ENCODE measurements at regions not wholly inside any gene's neighbourhood (a gene's known extent, or its start where the extent isn't known, plus 50 kb on each side); places are given as distances from the start of the nearest gene placed in this dataset.
"Not testable (repeated sequence)": the region's sequence is repeated elsewhere in the genome, so short reads cannot be mapped to it uniquely, and the experiment has no call there.

- H3K4me3 ChIP-seq (ENCODE audit: insufficient read depth, low read depth, low read length, poor library complexity, severe bottlenecking): no peak overlapping the region
- H3K9me3 ChIP-seq (ENCODE audit: control insufficient read depth, low read length): no peaks in the 10 kb centered on the region
- H3K36me3 ChIP-seq (ENCODE audit: control insufficient read depth, insufficient read depth, low read length): no peaks in the 10 kb centered on the region
- H3K27me3 ChIP-seq (replicated peaks; ENCODE audit: control insufficient read depth, insufficient read depth, low read length, poor library complexity, severe bottlenecking): no peaks in the 10 kb centered on the region
- H3K4me1 ChIP-seq (ENCODE audit: control insufficient read depth, insufficient read depth, low read length, poor library complexity, severe bottlenecking): no peaks in the 10 kb centered on the region
- no peak for DNase-seq
- H3K27ac ChIP-seq (ENCODE audit: insufficient read depth, low read length, poor library complexity, severe bottlenecking): no peak overlapping the region
These were observed 184.4 kb upstream of the PKN2 start for GRCh38 chr1:88499671-88500070.

GRCh38 chr1:88502886-88503285, 181.2 kb upstream of the PKN2 start:
- Histone ChIP-seq H3K27ac (ENCODE audit: insufficient read depth, low read length, poor library complexity, severe bottlenecking) (no peak overlapping the region), H3K9me3 (ENCODE audit: control insufficient read depth, low read length) (no peaks in the 10 kb centered on the region), H3K4me1 (ENCODE audit: control insufficient read depth, insufficient read depth, low read length, poor library complexity, severe bottlenecking) (no peaks in the 10 kb centered on the region), H3K4me3 (ENCODE audit: insufficient read depth, low read depth, low read length, poor library complexity, severe bottlenecking) (no peak overlapping the region), H3K36me3 (ENCODE audit: control insufficient read depth, insufficient read depth, low read length) (no peaks in the 10 kb centered on the region), H3K27me3 (replicated peaks; ENCODE audit: control insufficient read depth, insufficient read depth, low read length, poor library complexity, severe bottlenecking) (no peaks in the 10 kb centered on the region)
- no peak for DNase-seq

- no peak overlapping the region for H3K27ac ChIP-seq (ENCODE audit: insufficient read depth, low read length, poor library complexity, severe bottlenecking)
- H3K4me1 ChIP-seq (ENCODE audit: control insufficient read depth, insufficient read depth, low read length, poor library complexity, severe bottlenecking): no peaks in the 10 kb centered on the region
- no peaks in the 10 kb centered on the region for H3K9me3 ChIP-seq (ENCODE audit: control insufficient read depth, low read length)
- no peak overlapping the region for H3K4me3 ChIP-seq (ENCODE audit: insufficient read depth, low read depth, low read length, poor library complexity, severe bottlenecking)
- no peak for DNase-seq
- no peaks in the 10 kb centered on the region for H3K27me3 ChIP-seq (replicated peaks; ENCODE audit: control insufficient read depth, insufficient read depth, low read length, poor library complexity, severe bottlenecking)
- H3K36me3 ChIP-seq (ENCODE audit: control insufficient read depth, insufficient read depth, low read length): no peaks in the 10 kb centered on the region
These were observed 180.4 kb upstream of the PKN2 start for GRCh38 chr1:88503646-88504045.

- H3K9me3 ChIP-seq (ENCODE audit: control insufficient read depth, low read length): no peaks in the 10 kb centered on the region
- no peak overlapping the region for H3K4me3 ChIP-seq (ENCODE audit: insufficient read depth, low read depth, low read length, poor library complexity, severe bottlenecking)
- H3K4me1 ChIP-seq (ENCODE audit: control insufficient read depth, insufficient read depth, low read length, poor library complexity, severe bottlenecking): no peaks in the 10 kb centered on the region
- DNase-seq: no peak
- H3K27ac ChIP-seq (ENCODE audit: insufficient read depth, low read length, poor library complexity, severe bottlenecking): no peak overlapping the region
- H3K36me3 ChIP-seq (ENCODE audit: control insufficient read depth, insufficient read depth, low read length): no peaks in the 10 kb centered on the region
- no peaks in the 10 kb centered on the region for H3K27me3 ChIP-seq (replicated peaks; ENCODE audit: control insufficient read depth, insufficient read depth, low read length, poor library complexity, severe bottlenecking)
These were observed 179.5 kb upstream of the PKN2 start for GRCh38 chr1:88504601-88505000.

- Histone ChIP-seq H3K36me3 (ENCODE audit: control insufficient read depth, insufficient read depth, low read length) (no peaks in the 10 kb centered on the region), H3K4me3 (ENCODE audit: insufficient read depth, low read depth, low read length, poor library complexity, severe bottlenecking) (no peak overlapping the region), H3K27ac (ENCODE audit: insufficient read depth, low read length, poor library complexity, severe bottlenecking) (no peak overlapping the region), H3K4me1 (ENCODE audit: control insufficient read depth, insufficient read depth, low read length, poor library complexity, severe bottlenecking) (no peaks in the 10 kb centered on the region), H3K27me3 (replicated peaks; ENCODE audit: control insufficient read depth, insufficient read depth, low read length, poor library complexity, severe bottlenecking) (no peaks in the 10 kb centered on the region), H3K9me3 (ENCODE audit: control insufficient read depth, low read length) (no peaks in the 10 kb centered on the region)
- no peak for DNase-seq
These were observed 174.7 kb upstream of the PKN2 start for GRCh38 chr1:88509379-88509778.

GRCh38 chr1:88514544-88515060, 169.5 kb upstream of the PKN2 start:
- H3K9me3 ChIP-seq (ENCODE audit: control insufficient read depth, low read length): no peaks in the 10 kb centered on the region
- no peak for DNase-seq

GRCh38 chr1:88517499-88517898, 166.6 kb upstream of the PKN2 start:
- not testable (repeated sequence) for H3K4me3 ChIP-seq (ENCODE audit: insufficient read depth, low read depth, low read length, poor library complexity, severe bottlenecking); H3K9me3 ChIP-seq (ENCODE audit: control insufficient read depth, low read length); H3K27me3 ChIP-seq (replicated peaks; ENCODE audit: control insufficient read depth, insufficient read depth, low read length, poor library complexity, severe bottlenecking)

More at GRCh38 chr1:88514544-88515060, 169.5 kb upstream of the PKN2 start:
- Histone ChIP-seq H3K4me1 (ENCODE audit: control insufficient read depth, insufficient read depth, low read length, poor library complexity, severe bottlenecking) (no peaks in the 10 kb centered on the region), H3K36me3 (ENCODE audit: control insufficient read depth, insufficient read depth, low read length) (no peaks in the 10 kb centered on the region), H3K27ac (ENCODE audit: insufficient read depth, low read length, poor library complexity, severe bottlenecking) (no peak overlapping the region), H3K4me3 (ENCODE audit: insufficient read depth, low read depth, low read length, poor library complexity, severe bottlenecking) (no peak overlapping the region), H3K27me3 (replicated peaks; ENCODE audit: control insufficient read depth, insufficient read depth, low read length, poor library complexity, severe bottlenecking) (no peaks in the 10 kb centered on the region)

GRCh38 chr1:88519156-88519555, 164.9 kb upstream of the PKN2 start:
- H3K27me3 ChIP-seq (replicated peaks; ENCODE audit: control insufficient read depth, insufficient read depth, low read length, poor library complexity, severe bottlenecking): no peaks in the 10 kb centered on the region

More at GRCh38 chr1:88517499-88517898, 166.6 kb upstream of the PKN2 start:
- DNase-seq; H3K27ac ChIP-seq (ENCODE audit: insufficient read depth, low read length, poor library complexity, severe bottlenecking); H3K36me3 ChIP-seq (ENCODE audit: control insufficient read depth, insufficient read depth, low read length); H3K4me1 ChIP-seq (ENCODE audit: control insufficient read depth, insufficient read depth, low read length, poor library complexity, severe bottlenecking): not testable (repeated sequence)

GRCh38 chr1:88523854-88524528, 160.1 kb upstream of the PKN2 start:
- no peaks in the 10 kb centered on the region for H3K9me3 ChIP-seq (ENCODE audit: control insufficient read depth, low read length)
- H3K4me1 ChIP-seq (ENCODE audit: control insufficient read depth, insufficient read depth, low read length, poor library complexity, severe bottlenecking): no peaks in the 10 kb centered on the region
- no peak overlapping the region for H3K4me3 ChIP-seq (ENCODE audit: insufficient read depth, low read depth, low read length, poor library complexity, severe bottlenecking)
- DNase-seq: no peak
- no peak overlapping the region for H3K27ac ChIP-seq (ENCODE audit: insufficient read depth, low read length, poor library complexity, severe bottlenecking)
- H3K27me3 ChIP-seq (replicated peaks; ENCODE audit: control insufficient read depth, insufficient read depth, low read length, poor library complexity, severe bottlenecking): no peaks in the 10 kb centered on the region
- no peaks in the 10 kb centered on the region for H3K36me3 ChIP-seq (ENCODE audit: control insufficient read depth, insufficient read depth, low read length)

More at GRCh38 chr1:88519156-88519555, 164.9 kb upstream of the PKN2 start:
- H3K4me1 ChIP-seq (ENCODE audit: control insufficient read depth, insufficient read depth, low read length, poor library complexity, severe bottlenecking): no peaks in the 10 kb centered on the region
- H3K27ac ChIP-seq (ENCODE audit: insufficient read depth, low read length, poor library complexity, severe bottlenecking): no peak overlapping the region
- H3K36me3 ChIP-seq (ENCODE audit: control insufficient read depth, insufficient read depth, low read length): no peaks in the 10 kb centered on the region
- H3K9me3 ChIP-seq (ENCODE audit: control insufficient read depth, low read length): no peaks in the 10 kb centered on the region
- DNase-seq: no peak
- H3K4me3 ChIP-seq (ENCODE audit: insufficient read depth, low read depth, low read length, poor library complexity, severe bottlenecking): no peak overlapping the region

- no peak for DNase-seq
- Histone ChIP-seq H3K36me3 (ENCODE audit: control insufficient read depth, insufficient read depth, low read length) (no peaks in the 10 kb centered on the region), H3K27ac (ENCODE audit: insufficient read depth, low read length, poor library complexity, severe bottlenecking) (no peak overlapping the region), H3K4me1 (ENCODE audit: control insufficient read depth, insufficient read depth, low read length, poor library complexity, severe bottlenecking) (no peaks in the 10 kb centered on the region), H3K27me3 (replicated peaks; ENCODE audit: control insufficient read depth, insufficient read depth, low read length, poor library complexity, severe bottlenecking) (no peaks in the 10 kb centered on the region), H3K4me3 (ENCODE audit: insufficient read depth, low read depth, low read length, poor library complexity, severe bottlenecking) (no peak overlapping the region), H3K9me3 (ENCODE audit: control insufficient read depth, low read length) (no peaks in the 10 kb centered on the region)
These were observed 157.6 kb upstream of the PKN2 start for GRCh38 chr1:88526456-88526855.

Measured in effector memory CD4-positive, alpha-beta T cell (primary cell).